HG02870 (cell line): ENCODE measurements at regions not wholly inside any gene's neighbourhood (a gene's known extent, or its start where the extent isn't known, plus 50 kb on each side); places are given as distances from the start of the nearest gene placed in this dataset.
"Not testable (repeated sequence)": the region's sequence is repeated elsewhere in the genome, so short reads cannot be mapped to it uniquely, and the experiment has no call there.

Experiments
- ATAC-seq: cut with Tn5 transposase; IDR thresholded peaks from one replicate; pipeline ENCODE4 v1.9.1; 2021; ENCODE audit warnings: mild to moderate bottlenecking, moderate library complexity; ENCODE audit not compliant: unreplicated experiment

DNA sequence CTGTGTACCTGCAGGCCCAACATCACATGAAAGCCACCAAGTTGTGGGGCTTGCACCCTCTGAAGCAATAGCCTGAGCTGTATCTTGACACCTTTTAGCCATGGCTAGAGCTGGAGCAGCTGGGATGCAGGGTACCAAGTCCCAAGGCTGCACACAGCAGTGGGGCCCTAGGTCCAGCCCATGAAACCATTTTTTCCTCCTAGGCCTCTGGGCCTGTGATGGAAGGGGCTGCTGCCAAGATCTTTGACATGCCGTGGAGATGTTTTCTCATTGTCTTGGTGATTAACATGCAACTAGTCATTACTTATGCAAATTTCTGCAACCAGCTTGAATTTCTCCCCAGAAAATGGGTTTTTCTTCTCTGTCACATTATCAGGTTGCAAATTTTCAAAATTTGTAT is 387.2 kb upstream of the RIOK2 start:
- ATAC-seq: no peak

DNA sequence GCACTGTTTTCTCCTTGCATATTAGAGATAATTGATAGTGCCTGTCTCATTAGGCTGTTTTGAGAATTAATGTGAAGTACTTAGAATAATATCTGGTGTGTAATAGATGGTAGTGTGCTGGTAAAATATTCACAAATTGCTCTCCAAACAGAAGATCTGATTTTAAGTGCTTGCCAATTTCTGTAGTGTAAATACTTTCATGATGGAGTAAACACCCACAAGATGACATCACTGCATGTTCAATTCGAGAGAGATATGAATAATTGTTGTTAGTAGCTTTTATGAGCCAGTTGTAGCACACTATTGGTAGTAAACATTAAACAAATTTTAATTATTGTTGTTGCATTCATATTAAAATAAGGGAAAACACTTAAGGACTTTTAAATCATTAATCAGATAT is 392.3 kb upstream of the RIOK2 start:
- no peak for ATAC-seq

DNA sequence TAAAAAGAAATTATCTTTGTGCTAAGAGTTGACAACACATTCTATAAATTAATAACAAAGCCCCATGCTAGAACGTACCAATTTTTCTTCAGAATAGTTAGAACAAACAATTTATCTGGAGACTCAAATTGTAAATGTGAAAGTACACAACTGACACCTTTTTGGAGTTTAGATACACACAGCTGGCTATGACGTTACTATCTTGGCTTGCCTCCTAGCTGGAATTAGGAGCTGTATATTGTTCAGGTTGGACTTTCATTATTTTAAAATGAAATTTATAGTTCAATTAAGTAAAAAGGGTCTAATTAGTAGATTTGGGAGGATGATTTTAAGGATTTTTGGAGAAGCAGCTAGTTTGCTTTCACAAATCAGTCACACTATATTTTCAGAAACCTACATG is 393.9 kb upstream of the RIOK2 start:
- ATAC-seq: no peak

DNA sequence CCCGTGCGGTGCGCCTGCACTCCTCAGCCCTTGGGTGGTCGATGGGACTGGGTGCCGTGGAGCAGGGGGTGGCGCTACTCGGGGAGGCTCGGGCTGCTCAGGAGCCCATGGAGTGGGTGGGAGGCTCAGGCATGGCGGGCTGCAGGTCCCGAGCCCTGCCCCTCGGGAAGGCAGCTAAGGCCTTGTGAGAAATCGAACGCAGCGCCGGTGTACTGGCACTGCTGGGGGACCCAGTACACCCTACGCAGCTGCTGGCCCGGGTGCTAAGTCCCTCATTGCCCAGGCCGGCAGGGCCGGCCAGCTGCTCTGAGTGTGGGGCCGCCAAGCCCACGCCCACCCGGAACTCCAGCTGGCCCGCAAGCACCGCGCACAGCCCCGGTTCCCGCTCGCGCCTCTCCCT is 396.9 kb upstream of the RIOK2 start:
- not testable (repeated sequence) for ATAC-seq

DNA sequence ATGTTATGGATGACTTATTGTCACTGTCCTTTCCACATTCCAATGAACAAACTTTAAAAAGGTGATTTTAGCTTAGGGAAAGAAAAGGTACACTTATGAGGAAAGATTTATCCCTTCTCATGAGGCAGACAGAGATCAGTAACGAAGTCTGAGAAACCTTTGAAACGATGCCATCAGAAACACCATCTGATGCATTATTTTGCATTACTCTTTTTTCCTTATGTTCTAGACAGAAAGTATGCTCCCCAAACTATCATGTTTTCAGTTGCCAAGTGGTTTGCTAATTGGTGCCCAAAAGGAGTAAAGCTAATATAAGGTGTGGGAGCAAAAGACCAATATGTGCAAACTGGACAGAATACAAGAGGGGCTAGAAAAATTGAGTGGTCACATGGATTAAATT is 397.7 kb upstream of the RIOK2 start:
- no peak for ATAC-seq

DNA sequence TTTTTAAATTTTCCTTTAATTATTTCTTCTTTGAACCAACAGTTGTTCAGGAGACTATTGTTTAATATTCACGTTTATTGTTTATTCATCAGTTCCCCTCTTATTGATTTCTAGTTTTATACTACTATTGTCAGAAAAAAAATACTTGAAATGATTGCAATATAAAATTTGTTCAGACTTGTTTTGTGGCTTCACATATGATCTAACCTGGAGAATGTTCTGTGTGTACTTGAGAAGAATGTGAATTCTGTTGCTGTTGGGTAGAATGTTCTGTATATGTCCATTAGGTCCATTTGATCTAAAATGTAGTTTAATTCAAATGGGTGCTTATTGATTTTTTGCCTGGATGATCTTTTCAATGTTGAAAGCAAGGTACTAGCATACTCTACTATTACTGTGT is 408.7 kb upstream of the RIOK2 start:
- ATAC-seq: no peak

DNA sequence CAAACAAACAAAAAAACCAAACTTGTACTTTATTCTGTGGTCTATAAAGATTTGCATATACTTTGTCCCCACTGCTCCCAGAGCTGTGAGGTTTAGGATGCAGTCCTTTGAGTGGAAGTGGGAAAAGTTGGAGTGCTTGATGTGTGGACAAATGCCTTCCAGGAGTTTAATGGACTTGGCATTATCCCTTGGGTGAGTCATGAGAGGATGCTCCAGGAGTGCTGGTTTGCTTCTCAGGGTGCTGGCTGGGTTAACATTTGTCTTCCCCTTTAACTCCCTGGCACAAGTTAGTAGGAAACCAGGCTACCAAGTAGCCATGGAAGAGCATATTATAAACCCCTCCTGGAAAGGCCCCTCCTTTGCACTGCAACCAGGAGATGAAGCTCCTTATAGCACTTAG is 417.4 kb upstream of the RIOK2 start:
- no peak for ATAC-seq

DNA sequence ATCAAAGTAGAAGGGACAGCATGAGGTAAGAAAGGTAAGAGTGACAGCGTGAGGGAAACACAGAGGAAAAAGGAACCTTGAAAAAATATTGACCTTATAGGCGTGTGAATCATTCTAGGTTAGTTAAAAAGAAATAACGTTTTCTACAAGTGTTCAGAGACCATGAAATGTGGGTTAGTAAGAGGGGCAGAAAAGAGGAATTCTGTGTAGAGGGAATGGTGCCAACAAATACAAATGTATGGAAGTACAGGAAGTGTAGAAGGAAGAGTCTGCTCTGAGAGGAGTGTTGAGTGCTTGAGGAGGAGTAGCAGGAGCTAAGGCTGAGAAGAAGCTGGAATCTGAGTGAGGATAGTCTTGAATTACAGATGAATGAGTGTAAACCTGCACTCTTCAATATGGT is 418.6 kb upstream of the RIOK2 start:
- ATAC-seq: no peak

DNA sequence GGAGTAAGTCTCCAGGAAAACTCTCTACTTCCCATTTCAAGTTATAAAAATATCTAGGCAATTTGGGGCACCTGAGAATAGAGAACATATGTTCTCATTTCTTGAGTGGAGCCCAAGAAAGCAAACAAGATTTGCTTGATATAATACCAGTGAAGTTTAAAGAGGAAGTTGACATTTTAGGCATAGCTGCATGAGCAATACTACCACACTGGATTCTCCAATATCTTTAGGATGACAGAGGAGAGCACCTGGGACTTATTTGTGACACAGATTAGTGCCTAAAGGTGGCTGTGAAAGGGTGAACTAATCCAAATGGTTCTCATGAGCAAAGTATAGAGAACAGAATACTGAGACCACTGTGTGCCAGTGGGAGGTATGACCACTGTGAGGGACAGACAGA is 423.5 kb upstream of the RIOK2 start:
- no peak for ATAC-seq

DNA sequence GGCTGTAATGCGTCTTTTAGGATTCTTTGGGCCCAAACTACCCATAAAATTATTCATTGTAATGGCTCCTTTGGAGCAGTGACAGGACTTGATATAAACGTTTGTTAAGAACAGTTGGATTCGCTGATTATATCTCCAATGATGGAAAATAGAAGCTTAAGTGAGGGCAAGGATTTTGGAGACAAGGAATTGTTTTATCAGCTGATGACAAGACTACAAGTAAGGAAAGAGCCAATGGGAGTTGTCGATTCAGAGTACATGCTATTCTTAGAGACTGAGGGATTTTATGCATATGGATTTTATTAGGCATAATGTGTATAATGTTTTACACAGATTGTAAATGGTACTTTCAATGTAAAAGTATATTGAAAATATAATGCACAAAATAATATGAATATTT is 425.5 kb upstream of the RIOK2 start:
- no peak for ATAC-seq

DNA sequence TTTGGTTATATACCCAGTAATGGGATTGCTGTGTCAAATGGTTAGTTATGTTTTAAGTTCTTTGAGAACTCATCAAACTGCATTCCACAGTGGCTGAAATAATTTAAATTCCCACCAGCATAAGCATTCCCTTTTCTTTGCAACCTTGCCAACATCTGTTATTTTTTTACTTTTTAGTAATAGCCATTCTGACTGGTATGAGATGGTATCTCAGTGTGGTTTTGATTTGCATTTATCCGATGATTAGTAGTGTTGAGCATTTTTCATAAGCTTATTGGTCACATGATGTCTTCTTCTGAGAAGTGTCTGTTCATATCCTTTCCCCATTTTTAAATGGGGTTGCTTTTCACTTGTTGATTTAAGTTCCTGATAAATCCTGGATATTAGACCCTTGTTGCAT is 435.7 kb upstream of the RIOK2 start:
- no peak for ATAC-seq

DNA sequence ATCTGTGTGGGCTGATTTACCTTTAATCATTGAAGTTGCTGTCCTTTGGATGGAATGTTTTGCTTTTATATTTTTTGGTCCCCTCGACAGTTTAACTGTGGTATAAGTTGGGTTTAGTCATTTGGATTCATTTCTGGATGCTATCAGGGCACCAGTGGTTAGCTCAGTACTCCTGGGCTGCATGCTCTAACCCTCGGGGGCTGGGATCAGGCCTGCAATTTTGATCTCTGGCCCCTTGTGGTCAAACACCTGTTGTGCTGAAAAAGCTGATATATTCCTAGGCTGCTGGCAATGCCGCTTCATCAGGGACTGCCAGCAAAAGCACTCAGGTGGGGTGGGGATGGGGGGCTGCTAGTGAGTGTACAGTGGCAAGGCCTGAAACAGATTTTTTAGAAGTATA is 440.4 kb upstream of the RIOK2 start:
- ATAC-seq: no peak

DNA sequence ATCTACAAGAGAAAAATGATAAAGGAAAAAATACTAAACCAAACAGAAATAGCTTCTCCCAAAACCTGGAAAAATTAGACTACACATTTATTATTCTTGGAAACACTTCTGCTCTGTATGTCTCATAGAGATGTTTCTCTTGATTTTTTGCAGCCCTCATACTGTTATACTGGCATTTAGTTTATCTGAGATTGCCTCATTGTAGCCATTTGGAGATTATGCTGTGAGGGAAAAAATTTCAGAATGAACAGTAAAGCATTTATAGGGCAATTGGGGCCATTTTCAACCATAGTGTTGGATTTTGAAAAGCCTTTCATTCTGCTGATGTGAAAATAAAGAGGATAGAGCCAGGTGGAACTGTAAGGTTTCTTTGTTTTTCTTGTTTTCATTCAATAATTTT is 441.8 kb upstream of the RIOK2 start:
- ATAC-seq: no peak

DNA sequence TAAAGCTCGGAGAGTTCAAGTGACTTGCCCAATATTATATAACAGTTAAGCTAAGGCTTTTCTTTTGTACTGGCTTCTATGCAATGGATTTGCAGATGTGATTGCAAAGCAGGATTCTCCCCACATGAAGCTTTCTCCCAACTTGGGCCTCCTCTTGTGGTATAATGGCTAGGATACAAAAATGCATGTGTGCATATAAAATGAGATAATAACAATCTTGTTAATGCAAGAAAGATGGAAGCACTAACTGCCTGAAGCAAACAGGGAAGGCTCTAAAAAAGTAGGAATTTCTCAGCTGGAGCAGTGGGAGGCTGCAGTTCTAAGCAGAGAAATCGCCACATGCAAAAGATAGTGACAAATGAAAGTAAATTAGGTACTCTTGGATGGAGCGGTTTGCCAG is 444.2 kb upstream of the RIOK2 start:
- ATAC-seq: no peak

DNA sequence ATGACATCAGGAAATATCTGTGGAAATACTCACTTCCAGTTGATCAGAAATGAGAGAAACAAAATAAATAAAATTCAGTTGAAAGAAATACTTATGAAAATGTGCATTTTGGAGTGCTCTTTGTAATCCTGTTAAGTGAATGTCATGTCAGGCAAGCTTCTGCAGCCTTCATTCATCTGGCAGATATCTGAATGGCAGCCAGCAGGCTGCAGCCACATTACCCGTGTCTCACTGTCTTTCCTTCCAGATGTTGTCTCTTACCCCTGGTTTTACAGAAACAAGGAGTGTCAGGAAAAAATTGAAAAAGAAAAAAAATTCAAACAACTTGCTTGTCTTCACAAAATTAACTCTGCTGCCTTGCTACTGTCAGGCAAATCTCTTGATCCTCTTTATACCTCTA is 445.0 kb upstream of the RIOK2 start:
- ATAC-seq: no peak

DNA sequence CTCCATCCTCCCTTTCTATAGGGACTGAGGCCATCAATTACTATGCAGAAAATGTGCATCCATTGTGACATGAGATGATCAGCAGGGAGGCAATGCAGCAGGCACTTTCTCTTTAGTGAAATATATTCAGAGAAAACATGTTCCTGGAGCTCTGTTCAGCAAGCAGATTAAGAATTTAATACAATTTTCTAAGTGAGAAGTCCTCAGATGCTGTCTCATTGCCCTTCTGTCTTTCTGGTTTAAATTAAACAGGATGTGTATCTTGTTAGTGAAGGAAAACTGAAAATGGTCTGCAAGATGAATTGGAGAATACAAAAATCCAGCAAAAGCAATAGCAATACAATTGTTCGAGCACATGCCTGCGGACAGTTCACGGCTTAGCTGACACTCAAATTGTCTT is 445.8 kb upstream of the RIOK2 start:
- ATAC-seq: no peak

DNA sequence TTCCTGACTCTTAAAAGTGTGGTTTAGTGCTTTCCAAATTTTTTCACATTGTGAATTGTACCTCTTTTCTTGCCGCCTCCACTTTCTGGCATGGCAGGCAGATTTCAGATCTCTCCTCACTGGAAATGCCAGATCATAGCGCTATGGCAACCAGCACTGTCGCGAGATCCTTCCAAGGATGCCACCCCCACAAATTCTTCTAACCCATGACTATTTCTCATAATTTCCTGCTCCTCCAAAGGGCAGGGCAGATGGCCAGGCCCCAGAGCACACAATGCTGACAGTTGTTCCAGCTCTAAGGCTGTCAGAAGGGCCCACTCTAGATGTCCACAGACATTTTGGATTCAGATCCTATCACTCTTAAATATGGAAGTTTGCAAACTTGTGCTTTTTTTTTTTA is 446.2 kb upstream of the RIOK2 start:
- ATAC-seq: no peak

DNA sequence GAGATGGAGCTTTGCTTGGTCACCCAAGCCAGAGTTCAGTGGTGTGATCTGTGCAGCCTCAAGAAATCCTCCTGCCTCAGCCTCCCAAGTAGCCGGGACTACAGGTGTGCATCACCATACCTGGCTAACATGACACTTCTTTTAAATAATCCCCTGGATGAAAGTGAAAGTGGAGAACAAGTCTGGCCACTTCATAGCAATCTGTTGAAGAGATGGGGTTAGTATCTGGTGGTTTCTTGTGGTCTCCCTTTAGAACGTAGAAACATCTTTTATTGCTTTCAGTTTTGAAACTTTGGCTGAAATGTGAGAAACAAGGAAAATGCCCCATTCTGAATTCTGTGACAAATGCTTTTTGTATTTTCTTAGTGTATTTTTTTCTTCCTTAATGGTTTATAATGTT is 452.5 kb upstream of the RIOK2 start:
- ATAC-seq: no peak

DNA sequence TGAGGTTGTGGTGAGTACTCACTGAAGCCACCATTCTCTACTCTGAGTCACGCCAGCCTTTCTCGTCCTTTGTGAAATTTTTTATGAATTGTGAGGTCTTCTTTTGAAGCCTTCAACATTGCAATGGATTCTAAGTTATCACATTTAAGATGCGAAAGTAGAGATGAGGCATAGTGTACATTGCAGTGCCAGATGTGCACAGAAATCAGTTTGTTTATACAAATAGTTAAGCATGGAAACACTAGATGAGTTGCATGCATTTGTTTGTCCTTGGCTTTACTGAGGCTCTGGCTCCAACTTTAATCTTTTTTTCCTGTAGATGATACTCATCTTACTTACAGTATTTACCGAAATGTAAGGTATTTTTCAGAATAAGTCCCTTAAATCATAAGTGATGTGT is 453.7 kb upstream of the RIOK2 start:
- no peak for ATAC-seq

DNA sequence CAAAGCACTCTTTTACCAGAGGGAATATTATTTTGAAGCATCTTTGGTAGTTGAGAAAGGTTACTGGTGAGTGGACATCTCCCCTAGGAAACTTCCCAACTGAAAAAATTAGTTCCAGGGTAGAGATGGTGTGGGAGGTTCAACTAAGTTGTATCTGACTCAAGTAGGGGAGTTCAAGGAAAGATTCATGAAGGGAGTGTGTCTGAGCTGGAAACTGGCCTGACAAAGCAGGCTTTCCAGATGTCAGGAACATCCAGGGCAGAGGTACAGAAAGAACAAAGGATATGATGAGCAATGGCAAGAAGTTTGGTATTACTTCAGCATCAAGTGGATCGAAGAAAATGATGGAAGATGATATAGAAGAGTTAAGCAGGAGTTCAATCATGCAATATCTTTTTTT is 458.0 kb upstream of the RIOK2 start:
- ATAC-seq: no peak

DNA sequence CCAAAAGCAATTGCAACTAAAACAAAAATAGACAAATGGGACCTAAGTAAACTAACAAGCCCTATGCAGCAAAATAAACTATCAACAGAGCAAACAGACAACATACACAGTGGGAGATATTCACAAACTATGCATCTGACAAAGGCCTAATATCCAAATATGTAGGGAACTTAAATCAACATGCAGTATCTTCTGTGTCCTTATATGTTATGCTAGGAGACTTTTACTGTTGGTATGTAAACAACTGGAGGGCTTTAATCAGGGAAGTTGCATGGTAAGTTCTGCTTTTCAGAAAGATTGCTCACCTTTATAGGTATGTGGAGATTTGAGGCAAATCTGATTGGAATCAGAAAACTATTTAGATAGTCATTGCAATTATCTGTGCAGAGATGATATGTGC is 461.2 kb upstream of the RIOK2 start:
- ATAC-seq: no peak

DNA sequence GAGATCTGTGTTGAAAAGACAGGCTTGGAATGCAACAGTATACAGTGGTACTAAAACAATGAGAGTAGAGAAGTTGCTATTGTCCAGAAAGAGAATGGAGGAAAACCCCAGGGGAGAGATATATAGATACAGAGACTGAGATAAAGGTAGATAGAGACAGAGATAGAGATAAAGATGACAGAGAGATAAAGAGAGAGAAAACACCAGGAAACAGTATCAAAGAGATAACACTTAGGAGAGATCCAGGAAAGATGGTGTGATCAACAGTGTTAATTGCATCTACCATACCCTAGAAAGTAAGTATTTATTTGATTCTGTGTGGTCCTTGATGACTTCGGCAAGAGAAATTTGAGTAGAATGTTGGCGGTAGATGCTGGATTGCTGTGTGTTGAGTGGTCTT is 461.8 kb upstream of the RIOK2 start:
- no peak for ATAC-seq

DNA sequence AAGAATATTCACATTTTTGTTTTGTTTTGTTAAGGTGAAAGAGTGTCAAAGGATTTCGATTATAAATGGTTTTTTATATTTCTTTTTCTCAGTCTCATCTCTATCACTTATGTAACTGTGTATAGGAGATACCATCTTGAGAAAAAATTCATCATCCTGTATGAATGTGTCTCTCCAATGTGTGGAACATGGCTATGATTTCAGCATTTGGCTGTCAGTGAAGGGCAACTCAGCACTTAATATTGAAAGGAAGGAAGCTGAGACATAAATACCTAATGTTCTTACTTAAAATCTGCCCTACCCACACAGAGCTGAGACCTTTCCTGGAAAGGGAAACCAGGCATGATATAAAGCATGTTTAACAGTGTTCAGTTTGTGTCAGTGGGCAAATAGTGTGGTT is 474.2 kb upstream of the RIOK2 start:
- ATAC-seq: no peak
